Dermis blood vessel endothelial cell (primary cell): ENCODE measurements at regions not wholly inside any gene's neighbourhood (a gene's known extent, or its start where the extent isn't known, plus 50 kb on each side); places are given as distances from the start of the nearest gene placed in this dataset.

Experiments used
- DNase-seq: peaks from one replicate; pipeline ENCODE4 v3.0.0; 2010

- DNase-seq = no peak
These were observed 92.9 kb upstream of the SYNDIG1 start for GRCh38 chr20:24376311-24377099.

DNA sequence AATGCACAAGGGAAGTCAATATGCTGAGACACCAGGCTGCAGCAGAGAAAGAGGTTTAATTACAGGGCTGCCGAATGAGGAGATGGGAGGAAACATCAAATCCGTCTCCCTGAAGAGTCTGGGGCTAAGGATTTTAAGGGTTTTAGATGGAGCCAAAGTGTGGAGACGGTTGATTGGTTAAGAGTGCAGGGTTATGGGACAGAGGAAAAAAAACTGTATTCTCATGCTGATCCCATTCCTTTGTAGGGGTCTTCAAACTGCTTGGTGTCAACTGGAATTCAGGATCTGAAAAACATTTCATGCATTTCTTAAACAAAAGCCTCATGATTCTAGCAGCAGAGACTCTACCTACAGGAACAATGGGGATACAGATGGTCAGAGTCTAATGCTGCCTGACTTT, 96.1 kb upstream of the SYNDIG1 start:
- no peak for DNase-seq

DNA sequence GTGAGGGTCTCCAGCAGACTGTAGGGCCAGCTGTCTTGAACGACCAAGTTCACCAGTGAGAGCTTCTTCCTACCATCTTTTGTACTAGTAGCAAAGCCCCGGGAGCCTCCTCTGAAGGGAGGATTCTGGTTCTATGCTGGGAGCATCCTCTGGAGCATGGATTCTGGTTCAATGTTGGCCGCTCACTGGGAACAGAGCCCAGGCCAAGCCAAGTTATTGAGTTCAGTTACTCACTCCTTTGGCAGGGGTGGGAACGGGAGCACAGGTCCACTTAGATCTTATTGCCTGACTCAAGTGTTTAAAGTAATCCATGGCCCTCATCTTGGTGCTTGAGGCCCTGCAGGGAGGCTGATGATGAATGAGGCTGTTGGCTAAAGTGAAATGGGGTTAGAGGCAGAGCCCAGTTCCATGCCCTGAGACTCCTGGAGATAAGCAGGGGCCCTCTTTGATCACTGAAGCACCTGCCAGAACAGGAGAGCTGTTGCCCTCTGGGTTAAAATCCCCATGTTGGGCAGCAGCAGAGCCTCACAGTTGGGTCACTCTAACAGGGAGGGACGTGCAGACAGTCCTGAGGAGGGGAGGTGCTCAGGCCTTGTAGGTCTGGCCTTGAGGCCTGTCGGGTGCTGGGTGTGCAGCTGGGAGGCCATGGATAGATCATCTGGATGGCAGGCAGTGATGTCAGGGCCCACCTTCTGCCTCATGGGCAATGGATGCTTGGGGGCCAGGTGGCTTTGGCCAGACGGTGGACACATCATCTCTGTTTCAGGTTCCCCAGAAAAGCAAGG, 98.3 kb upstream of the SYNDIG1 start:
- DNase-seq = no peak

- no peak for DNase-seq
These were observed 99.2 kb upstream of the SYNDIG1 start for GRCh38 chr20:24370249-24370648.

GRCh38 chr20:24368253-24368652, 101.2 kb upstream of the SYNDIG1 start:
- DNase-seq = no peak

DNA sequence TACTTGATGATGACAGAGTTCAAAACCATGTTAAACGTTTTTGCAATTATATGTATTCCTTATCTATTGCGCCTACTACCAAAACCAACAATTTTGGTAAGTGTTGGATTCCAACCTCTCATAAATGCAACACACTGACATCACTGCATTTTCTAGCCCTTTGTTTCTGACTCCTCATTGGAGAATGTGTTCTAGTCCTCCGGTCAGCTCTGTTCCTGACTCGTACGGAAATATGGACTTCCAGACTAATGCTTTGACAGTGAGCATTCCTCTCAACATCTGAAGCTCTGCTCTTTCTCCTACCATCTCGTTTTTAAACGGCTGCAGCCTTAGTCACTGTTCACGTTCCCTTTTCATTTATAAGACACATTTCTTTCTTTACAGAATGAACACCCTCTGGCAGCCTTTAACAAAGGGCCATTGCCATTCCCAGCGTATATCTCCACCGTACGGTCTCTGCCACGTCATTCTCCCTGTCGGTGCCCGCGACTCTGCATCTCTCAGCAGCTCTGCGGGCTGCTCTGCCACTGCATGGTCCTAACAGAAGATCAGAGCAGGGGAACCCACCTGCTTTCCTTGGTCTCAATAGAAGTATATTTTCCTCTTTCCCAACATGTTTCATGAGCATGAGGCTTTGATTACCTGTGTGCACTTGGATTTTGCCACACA, 103.0 kb upstream of the SYNDIG1 start:
- DNase-seq = no peak

GRCh38 chr20:24365670-24366069, 103.8 kb upstream of the SYNDIG1 start:
- DNase-seq = no peak

DNA sequence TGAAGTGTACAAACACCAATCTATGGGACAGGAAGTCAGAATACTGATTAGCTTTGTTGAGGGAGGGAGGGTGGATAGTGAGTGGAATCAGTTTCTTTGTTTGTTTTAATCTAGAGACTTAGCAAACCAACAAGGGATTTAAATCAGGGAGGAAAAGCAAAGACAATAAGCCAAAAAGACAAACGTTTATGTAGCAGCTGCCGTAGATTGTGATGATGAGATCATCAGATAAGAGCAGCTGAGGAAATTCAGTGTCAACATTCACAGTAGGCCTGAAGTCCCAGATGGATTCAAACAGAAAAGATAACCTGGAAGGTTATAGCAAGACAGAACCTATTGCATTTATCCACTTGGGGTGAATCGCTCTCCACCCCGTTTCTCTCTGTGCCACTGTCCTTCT, 104.9 kb upstream of the SYNDIG1 start:
- no peak for DNase-seq

DNA sequence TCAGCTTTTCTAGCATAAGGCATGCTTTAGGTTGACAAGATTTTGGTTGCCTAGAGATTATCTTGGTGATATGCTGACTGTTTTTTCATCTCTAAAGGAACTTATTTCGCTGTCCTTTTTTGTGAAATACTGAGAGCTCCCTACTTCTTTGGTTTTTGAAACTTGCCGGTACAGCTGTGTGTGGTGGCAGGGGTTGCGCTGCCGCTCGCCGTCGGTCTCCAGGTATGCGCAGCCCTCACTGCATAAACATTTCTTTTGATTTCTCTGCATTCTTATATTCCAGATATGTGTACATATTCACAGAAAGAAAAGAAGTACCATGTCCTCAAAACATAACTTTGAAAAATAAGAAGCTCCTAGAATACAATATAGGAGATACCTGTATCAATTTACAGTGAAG, 106.4 kb upstream of the SYNDIG1 start:
- DNase-seq = no peak

GRCh38 chr20:24362080-24362479, 107.3 kb upstream of the SYNDIG1 start:
- no peak for DNase-seq

- DNase-seq = no peak
These were observed 107.9 kb upstream of the SYNDIG1 start for GRCh38 chr20:24361541-24361940.

GRCh38 chr20:24360531-24360930, 108.9 kb upstream of the SYNDIG1 start:
- DNase-seq = no peak

GRCh38 chr20:24359321-24360027, 110.0 kb upstream of the SYNDIG1 start:
- no peak for DNase-seq

GRCh38 chr20:24357931-24358330, 111.5 kb upstream of the SYNDIG1 start:
- DNase-seq = no peak

- no peak for DNase-seq
These were observed 112.3 kb upstream of the SYNDIG1 start for GRCh38 chr20:24357177-24357576.

DNA sequence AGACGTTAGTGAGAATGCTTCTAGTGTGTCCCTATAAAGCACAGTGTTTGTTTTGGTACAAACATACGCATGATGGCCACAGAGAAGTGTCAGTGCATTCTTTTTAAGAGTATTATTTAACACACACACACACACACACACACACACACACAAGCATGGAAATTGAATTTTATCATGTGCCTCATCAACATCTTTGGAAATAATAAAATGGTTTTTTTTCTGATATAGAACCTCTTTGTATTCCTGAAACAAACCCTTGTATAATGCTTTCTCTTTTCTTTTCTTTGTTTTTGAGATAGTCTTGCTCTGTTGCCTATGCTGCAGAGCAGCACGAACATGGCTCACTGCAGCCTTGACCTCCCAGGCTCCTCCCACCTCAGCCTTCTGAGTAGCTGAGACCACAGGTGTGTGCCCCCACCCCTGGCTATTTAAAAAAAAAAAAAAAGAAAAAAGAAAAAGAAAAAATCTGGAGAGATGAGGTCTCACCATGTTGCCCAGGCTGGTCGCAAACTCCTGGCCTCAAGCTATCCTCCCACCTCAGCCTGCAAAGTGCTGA, 116.2 kb upstream of the SYNDIG1 start:
- DNase-seq = no peak

GRCh38 chr20:24350923-24351368, 118.5 kb upstream of the SYNDIG1 start:
- no peak for DNase-seq

GRCh38 chr20:24341781-24342180, 127.6 kb upstream of the SYNDIG1 start:
- DNase-seq = no peak

GRCh38 chr20:24340933-24341332, 128.5 kb upstream of the SYNDIG1 start:
- DNase-seq = no peak

DNA sequence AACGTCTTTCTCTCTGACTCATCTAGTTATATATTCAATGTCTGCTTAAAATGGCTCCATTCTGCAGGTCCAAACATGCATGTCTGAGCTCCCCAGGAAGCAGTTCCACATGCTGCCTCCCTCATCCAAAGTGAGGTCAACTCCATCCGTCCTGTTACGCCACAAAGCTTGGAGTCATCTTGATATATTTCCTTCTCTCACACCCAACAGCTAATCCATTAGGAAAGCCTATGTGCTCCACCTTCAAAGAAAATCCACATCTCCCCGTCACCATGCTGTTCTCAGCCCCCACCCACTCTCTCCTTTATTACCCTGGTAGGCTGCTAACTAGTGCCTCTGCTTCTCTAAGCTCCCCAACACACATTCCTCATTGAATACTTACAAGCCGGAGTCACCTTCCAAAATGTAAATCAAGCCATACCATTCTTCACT, 130.2 kb upstream of the SYNDIG1 start:
- no peak for DNase-seq

DNA sequence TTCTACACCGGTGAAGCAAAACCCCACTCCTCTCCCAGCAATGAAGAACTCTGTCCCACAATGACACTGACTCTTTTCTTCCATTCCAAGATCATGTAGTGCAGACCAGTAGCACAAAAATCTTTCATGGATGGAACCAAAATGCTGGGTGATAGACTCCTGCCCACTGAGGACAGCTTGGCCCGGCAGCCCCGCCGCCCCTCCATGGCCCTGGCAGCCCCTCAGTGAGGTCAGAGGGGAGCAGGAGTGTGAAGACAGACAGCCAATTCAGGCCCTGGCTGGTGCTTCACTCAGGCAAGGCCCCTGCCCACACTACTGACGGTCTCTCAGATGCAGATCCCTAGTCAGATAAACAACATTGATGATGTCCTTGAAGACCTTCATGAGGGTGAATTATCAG, 131.9 kb upstream of the SYNDIG1 start:
- DNase-seq = no peak

DNA sequence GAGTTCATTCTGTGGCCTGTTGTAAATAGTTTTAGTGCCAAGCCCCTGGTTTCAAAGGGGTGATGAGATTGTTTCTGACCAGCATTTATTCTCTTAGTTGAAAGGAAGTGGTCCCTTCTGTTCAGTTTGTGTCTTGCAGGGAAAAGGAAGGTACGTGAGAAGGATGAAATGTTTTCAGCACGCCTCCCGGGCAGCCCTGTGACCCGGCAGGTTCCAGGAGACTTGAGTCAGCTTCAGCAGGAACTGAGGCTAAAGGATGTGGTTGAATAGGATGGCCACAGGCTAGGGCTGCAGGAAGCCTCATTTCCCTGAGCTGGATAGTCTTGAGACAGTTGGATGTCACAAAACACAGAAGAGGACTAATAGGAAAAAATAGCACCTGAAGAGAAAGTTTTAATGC, 132.4 kb upstream of the SYNDIG1 start:
- DNase-seq = no peak

DNA sequence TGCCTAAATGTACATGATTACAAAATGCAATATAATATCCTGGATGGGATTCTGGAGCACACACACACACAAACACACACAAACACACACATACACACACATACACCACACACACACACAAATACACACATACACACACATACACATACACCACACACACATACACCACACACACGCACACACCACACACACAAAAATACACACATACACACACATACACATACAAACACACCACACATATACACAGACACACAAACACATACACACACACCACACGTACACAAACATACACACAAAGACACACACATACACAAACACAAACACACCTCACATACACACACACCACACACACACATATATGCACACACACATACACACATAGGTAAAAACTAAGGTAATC, 134.6 kb upstream of the SYNDIG1 start:
- no peak for DNase-seq
